Activated CD8-positive, alpha-beta T cell treated with anti-CD3 and anti-CD28 coated beads for 36 hours (primary cell): ENCODE measurements at regions not wholly inside any gene's neighbourhood (a gene's known extent, or its start where the extent isn't known, plus 50 kb on each side); places are given as distances from the start of the nearest gene placed in this dataset.

Experiments used
- ATAC-seq: fragments of 200-7000 bp; cut with Tn5 transposase; one replicate; pipeline ENCODE4 v1.10.0; 2021; ENCODE audit warnings: mild to moderate bottlenecking, moderate library complexity
- CTCF ChIA-PET: fragments of 350-600 bp; sonication (Branson Sonifier 250); formaldehyde crosslinking; loops from one replicate; lab custom pipeline; 2021; ENCODE audit warnings: antibody characterized with exemption; lab: Charles Lee
- POLR2A ChIA-PET: fragments of 350-600 bp; sonication (Branson Sonifier 250); formaldehyde crosslinking; loops from one replicate; lab custom pipeline; 2021; ENCODE audit warnings: antibody characterized with exemption; lab: Charles Lee
- DNase-seq: peaks from one replicate; pipeline ENCODE4 v3.0.0-alpha.2; 2020
- H3K27ac Mint-ChIP-seq: one replicate; pipeline ENCODE4 v1.8.0; 2021; ENCODE audit warnings: mild to moderate bottlenecking, mixed read lengths
- H3K27me3 Mint-ChIP-seq: one replicate; pipeline ENCODE4 v1.8.0; 2021; ENCODE audit warnings: mixed read lengths
- H3K36me3 Mint-ChIP-seq: one replicate; pipeline ENCODE4 v1.8.0; 2021; ENCODE audit warnings: low read depth, mixed read lengths
- H3K4me1 Mint-ChIP-seq: one replicate; pipeline ENCODE4 v1.8.0; 2021; ENCODE audit warnings: low read depth, mixed read lengths
- H3K4me3 Mint-ChIP-seq: one replicate; pipeline ENCODE4 v1.8.0; 2021; ENCODE audit warnings: mild to moderate bottlenecking, moderate library complexity, mixed read lengths
- H3K9me3 Mint-ChIP-seq: one replicate; pipeline ENCODE4 v1.8.0; 2021; ENCODE audit warnings: mixed read lengths
- CTCF ChIP-seq: fragments of 200-600 bp; IDR thresholded peaks from one replicate; pipeline ENCODE4 v1.8.0; 2022; ENCODE audit warnings: antibody characterized with exemption, mild to moderate bottlenecking
- intact Hi-C: fragments of 100-400 bp; cut with micrococcal nuclease; formaldehyde crosslinking; loops from one replicate; pipeline ENCODE4 v1.10.0; 2022

GRCh38 chrX:34299451-34299967, 167.4 kb upstream of the FAM47A start:
- Mint-ChIP-seq H3K36me3 (no peaks in the 10 kb centered on the region), H3K4me1 (no peaks in the 10 kb centered on the region), H3K4me3 (no peak overlapping the region), H3K27me3 (no peaks in the 10 kb centered on the region), H3K27ac (no peak overlapping the region), H3K9me3 (no peaks in the 10 kb centered on the region)
- DNase-seq (no peak), ATAC-seq (no peak)
- intact Hi-C loops = no loop called here
- CTCF ChIA-PET = no interaction called here
- no peak for TF ChIP-seq CTCF
- POLR2A ChIA-PET = no interaction called here

DNA sequence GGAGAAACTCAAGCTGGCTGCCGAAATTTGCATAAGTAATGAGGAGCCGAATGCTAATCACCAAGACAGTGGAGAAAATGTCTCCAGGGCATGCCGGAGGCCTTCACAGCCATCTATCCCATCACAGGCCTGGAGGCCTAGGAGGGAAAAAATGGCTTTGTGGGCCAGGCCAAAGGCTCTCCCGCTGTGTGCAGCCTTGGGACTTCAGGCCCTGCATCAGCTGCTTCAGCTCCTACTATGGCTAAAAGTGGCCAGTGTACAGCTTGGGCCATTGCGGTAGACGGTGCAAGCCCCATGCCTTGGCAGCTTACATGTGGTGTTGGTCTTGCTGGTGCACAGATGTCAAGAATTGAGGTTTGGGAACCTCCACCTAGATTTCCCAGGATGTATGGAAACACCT, 162.6 kb upstream of the FAM47A start:
- no peaks in the 10 kb centered on the region for H3K36me3 Mint-ChIP-seq
- CTCF ChIA-PET = no interaction called here
- no peak overlapping the region for H3K27ac Mint-ChIP-seq
- no peak for DNase-seq
- intact Hi-C loops = no loop called here
- no peak for TF ChIP-seq CTCF
- ATAC-seq = no peak
- no peaks in the 10 kb centered on the region for H3K4me1 Mint-ChIP-seq
- POLR2A ChIA-PET = no interaction called here
- H3K4me3 Mint-ChIP-seq = no peak overlapping the region
- no peaks in the 10 kb centered on the region for H3K27me3 Mint-ChIP-seq
- H3K9me3 Mint-ChIP-seq = peaks cover 3% of the 10 kb centered on the region

DNA sequence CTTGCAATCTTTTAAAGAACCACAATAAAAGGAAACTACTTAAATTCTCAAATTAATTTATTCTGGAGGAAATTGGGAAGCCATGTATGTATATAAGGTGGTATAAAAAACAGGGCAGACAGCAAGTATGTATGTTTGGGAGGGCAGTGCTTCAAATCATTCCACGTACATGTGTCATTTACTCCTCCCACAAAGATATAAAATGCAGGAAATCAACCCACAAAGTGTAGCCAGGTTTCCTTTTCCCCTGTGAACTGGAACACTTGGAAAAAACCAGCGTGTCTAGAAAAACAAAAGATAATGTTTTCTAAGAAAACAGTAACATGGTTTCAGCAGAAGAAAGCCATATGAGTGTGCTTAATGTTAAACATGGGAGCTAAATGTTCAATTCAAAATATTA, 156.7 kb upstream of the FAM47A start:
- intact Hi-C loops = no loop called here
- Mint-ChIP-seq H3K9me3 (no peaks in the 10 kb centered on the region), H3K27ac (no peak overlapping the region), H3K4me3 (no peak overlapping the region), H3K4me1 (no peaks in the 10 kb centered on the region), H3K36me3 (no peaks in the 10 kb centered on the region), H3K27me3 (no peaks in the 10 kb centered on the region)
- POLR2A ChIA-PET = no interaction called here
- ATAC-seq = no peak
- CTCF ChIA-PET = no interaction called here
- no peak for DNase-seq
- TF ChIP-seq CTCF = no peak

- TF ChIP-seq CTCF = no peak
- H3K4me1 Mint-ChIP-seq = no peaks in the 10 kb centered on the region
- H3K9me3 Mint-ChIP-seq = no peaks in the 10 kb centered on the region
- no peak for ATAC-seq
- ChIA-PET CTCF (no interaction called here), POLR2A (no interaction called here)
- DNase-seq = no peak
- no peaks in the 10 kb centered on the region for H3K36me3 Mint-ChIP-seq
- intact Hi-C loops = no loop called here
- H3K27me3 Mint-ChIP-seq = no peaks in the 10 kb centered on the region
- no peak overlapping the region for H3K4me3 Mint-ChIP-seq
- H3K27ac Mint-ChIP-seq = no peak overlapping the region
Measured at GRCh38 chrX:34279866-34280560, 147.9 kb upstream of the FAM47A start.

DNA sequence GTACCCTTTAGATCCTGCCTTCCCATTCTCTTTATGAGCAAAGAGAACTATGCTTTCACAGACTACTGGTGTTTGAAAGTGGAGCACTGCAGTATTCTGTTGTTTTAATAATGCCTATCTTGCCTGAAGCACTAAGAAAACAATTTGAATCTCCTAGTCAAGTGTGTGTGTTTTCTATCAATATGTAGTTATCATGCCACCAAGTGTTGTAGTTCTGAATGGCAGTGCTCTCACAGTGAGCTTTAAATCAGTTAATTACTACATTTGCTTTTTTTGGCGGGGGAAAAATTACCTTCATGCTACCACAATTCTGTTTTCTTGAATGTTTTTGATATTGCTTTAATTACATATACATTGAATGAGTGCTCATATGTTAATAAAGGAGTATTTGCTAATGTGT, 143.6 kb upstream of the FAM47A start:
- H3K9me3 Mint-ChIP-seq = no peaks in the 10 kb centered on the region
- H3K4me1 Mint-ChIP-seq = no peaks in the 10 kb centered on the region
- ATAC-seq = no peak
- H3K27me3 Mint-ChIP-seq = no peaks in the 10 kb centered on the region
- intact Hi-C loops = no loop called here
- H3K4me3 Mint-ChIP-seq = no peak overlapping the region
- no peak overlapping the region for H3K27ac Mint-ChIP-seq
- no peaks in the 10 kb centered on the region for H3K36me3 Mint-ChIP-seq
- TF ChIP-seq CTCF = no peak
- no peak for DNase-seq
- ChIA-PET POLR2A (no interaction called here), CTCF (no interaction called here)
